ENCODE measurements at regions not wholly inside any gene's neighbourhood (a gene's known extent, or its start where the extent isn't known, plus 50 kb on each side); places are given as distances from the start of the nearest gene placed in this dataset.
"Not testable (repeated sequence)": the region's sequence is repeated elsewhere in the genome, so short reads cannot be mapped to it uniquely, and the experiment has no call there.

DNA sequence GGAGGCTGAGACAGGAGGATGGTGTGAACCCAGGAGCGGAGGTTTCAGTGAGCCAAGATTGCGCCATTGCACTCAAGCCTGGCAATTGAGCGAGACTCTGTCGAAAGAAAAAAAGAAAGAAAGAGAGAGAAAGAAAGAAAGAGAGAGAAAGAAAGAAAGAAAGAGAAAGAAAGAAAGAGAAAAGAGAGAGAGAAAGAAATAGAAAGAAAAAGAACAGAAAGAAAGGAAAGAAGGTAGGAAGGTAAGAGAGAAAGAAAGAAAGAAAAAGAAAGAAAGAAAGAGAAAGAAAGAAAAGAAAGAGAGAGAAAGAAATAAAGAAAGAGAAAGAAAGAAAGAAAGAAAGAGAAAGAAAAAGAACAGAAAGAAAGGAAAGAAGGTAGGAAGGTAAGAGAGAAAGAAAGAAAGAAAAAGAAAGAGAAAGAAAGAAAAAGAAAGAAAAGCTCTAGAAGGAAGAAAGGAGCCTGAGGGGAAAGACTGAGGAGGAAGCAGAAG, 54.1 kb downstream of the FHIP2A start:
- TF ChIP-seq, protein P1, sequence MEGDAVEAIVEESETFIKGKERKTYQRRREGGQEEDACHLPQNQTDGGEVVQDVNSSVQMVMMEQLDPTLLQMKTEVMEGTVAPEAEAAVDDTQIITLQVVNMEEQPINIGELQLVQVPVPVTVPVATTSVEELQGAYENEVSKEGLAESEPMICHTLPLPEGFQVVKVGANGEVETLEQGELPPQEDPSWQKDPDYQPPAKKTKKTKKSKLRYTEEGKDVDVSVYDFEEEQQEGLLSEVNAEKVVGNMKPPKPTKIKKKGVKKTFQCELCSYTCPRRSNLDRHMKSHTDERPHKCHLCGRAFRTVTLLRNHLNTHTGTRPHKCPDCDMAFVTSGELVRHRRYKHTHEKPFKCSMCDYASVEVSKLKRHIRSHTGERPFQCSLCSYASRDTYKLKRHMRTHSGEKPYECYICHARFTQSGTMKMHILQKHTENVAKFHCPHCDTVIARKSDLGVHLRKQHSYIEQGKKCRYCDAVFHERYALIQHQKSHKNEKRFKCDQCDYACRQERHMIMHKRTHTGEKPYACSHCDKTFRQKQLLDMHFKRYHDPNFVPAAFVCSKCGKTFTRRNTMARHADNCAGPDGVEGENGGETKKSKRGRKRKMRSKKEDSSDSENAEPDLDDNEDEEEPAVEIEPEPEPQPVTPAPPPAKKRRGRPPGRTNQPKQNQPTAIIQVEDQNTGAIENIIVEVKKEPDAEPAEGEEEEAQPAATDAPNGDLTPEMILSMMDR (conservative IDR thresholded peaks at IDR 0.05; ENCODE audit: low read length): not testable (repeated sequence)
- TF ChIP-seq EZH2phosphoT487 (IDR thresholded peaks at IDR 0.05; ENCODE audit: borderline replicate concordance): not testable (repeated sequence)

All from Loucy (cell line).